K562 (cell line): ENCODE measurements at regions not wholly inside any gene's neighbourhood (a gene's known extent, or its start where the extent isn't known, plus 50 kb on each side); places are given as distances from the start of the nearest gene placed in this dataset.

Experiments used
- ATAC-seq: fragments of 200-7000 bp; cut with Tn5 transposase; 3 replicates; pipeline ENCODE4 v1.9.1; 2020; ENCODE audit warnings: moderate library complexity
- BruUV-seq: library from RNA; stranded (reverse); fragments of 400-500 nt; replicated peaks from 2 replicates; lab custom pipeline; 2021; lab: Mats Ljungman, UMichigan
- CTCF ChIA-PET: fragments of 300-600 bp; formaldehyde crosslinking; extraction: SDS; loops from one replicate; lab custom pipeline; 2021; ENCODE audit warnings: low intra/inter-chr PET ratio; lab: Yijun Ruan, JAX
- POLR2A ChIA-PET: fragments of 300-600, 350-650 bp; sonication (Branson Sonifier 250); formaldehyde crosslinking; extraction: SDS; loops from one replicate; lab custom pipeline; 2021; ENCODE audit warnings: antibody characterized with exemption, inconsistent platforms; lab: Yijun Ruan, JAX
- DNase-seq, 4 experiments: peaks; one replicate each; pipeline versions ENCODE4 v3.0.0 to v3.0.0-alpha.2; 2011 to 2018; ENCODE audit warnings: low spot score in 3 of 4, mixed read lengths in 3 of 4; ENCODE audit errors: extremely low read depth in 1 of 4
- FAIRE-seq: peaks from 2 replicates; lab custom pipeline; 2011; peaks lifted over from hg19 to GRCh38; lab: Jason Lieb, UNC
- H2AFZ ChIP-seq: 2 replicates; pipeline ENCODE4 v1.6.0; 2011; ENCODE audit warnings: low read depth, low read length, control low read depth, inconsistent platforms
- H3K27ac ChIP-seq: fragments of 200-600 bp; 3 replicates; pipeline ENCODE4 v1.8.0; 2011; ENCODE audit warnings: low read depth, mild to moderate bottlenecking, control low read depth, inconsistent platforms, low read length, moderate library complexity, mixed read lengths; ENCODE audit errors: extremely low read depth
- H3K27me3 ChIP-seq, 2 experiments: fragments of 300-600 bp in 1 of 2; 2 replicates in 1 of 2; 3 replicates in 1 of 2; pipeline versions ENCODE4 v1.6.0 to v1.8.0; 2011; ENCODE audit warnings: inconsistent platforms in 2 of 2, low read length in 2 of 2, mild to moderate bottlenecking in 1 of 2, mixed read lengths in 1 of 2, moderate library complexity in 1 of 2; ENCODE audit not compliant: control insufficient read depth in 2 of 2, insufficient read depth in 2 of 2
- H3K36me3 ChIP-seq: fragments of 300-600 bp; 3 replicates; pipeline ENCODE4 v1.8.0; 2011; ENCODE audit warnings: mild to moderate bottlenecking, low read length, inconsistent platforms; ENCODE audit not compliant: control insufficient read depth, insufficient read depth
- H3K4me1 ChIP-seq, 2 experiments: fragments of 200-600 bp in 1 of 2; replicated peaks in 1 of 2; 2 replicates in 1 of 2; 3 replicates in 1 of 2; pipeline versions ENCODE4 v1.5.1 to v1.8.0; 2011; ENCODE audit warnings: inconsistent platforms in 2 of 2, low read length in 2 of 2, mild to moderate bottlenecking in 1 of 2, mixed read lengths in 1 of 2, moderate library complexity in 1 of 2; ENCODE audit not compliant: control insufficient read depth in 2 of 2, insufficient read depth in 2 of 2
- H3K4me2 ChIP-seq: 2 replicates; pipeline ENCODE4 v1.6.1; 2011; ENCODE audit warnings: low read length, control low read depth, inconsistent platforms, mixed read lengths; ENCODE audit not compliant: insufficient read depth
- H3K4me3 ChIP-seq: fragments of 200-600 bp; sonication (generic), shearing (Covaris generic); 2 replicates; pipeline ENCODE4 v1.5.1; 2016; ENCODE audit warnings: control low read depth, inconsistent platforms
- H3K79me2 ChIP-seq: fragments of 200-600 bp; 3 replicates; pipeline ENCODE4 v1.8.0; 2011; ENCODE audit warnings: low read length, inconsistent platforms; ENCODE audit not compliant: control insufficient read depth, insufficient read depth
- H3K9ac ChIP-seq, 2 experiments: 2 replicates each; pipeline versions ENCODE4 v1.6.0 to v1.6.1; 2011; ENCODE audit warnings: low read depth in 2 of 2, low read length in 2 of 2, control low read depth in 1 of 2, inconsistent platforms in 1 of 2, mild to moderate bottlenecking in 1 of 2, mixed read lengths in 1 of 2; ENCODE audit not compliant: insufficient read depth in 1 of 2
- H3K9me1 ChIP-seq: one replicate; pipeline ENCODE4 v1.6.0; 2011; ENCODE audit warnings: inconsistent platforms, mild to moderate bottlenecking, low read length, moderate library complexity; ENCODE audit not compliant: control insufficient read depth, insufficient read depth
- H3K9me3 ChIP-seq: replicated peaks from 2 replicates; pipeline ENCODE4 v1.5.1; 2011; ENCODE audit warnings: low read depth, low read length, inconsistent platforms; ENCODE audit not compliant: control insufficient read depth, insufficient read depth
- H4K20me1 ChIP-seq: replicated peaks from 2 replicates; pipeline ENCODE4 v1.6.1; 2011; ENCODE audit warnings: low read length, inconsistent platforms, mixed read lengths; ENCODE audit not compliant: control insufficient read depth, insufficient read depth
- KLF13 ChIP-seq: fragments of 450-650 bp; IDR thresholded peaks from 2 replicates; pipeline ENCODE4 v1.6.1; 2016; ENCODE audit warnings: missing genetic modification characterization, low read depth, mild to moderate bottlenecking, missing compliant biosample characterization, moderate library complexity, borderline replicate concordance
- MAZ ChIP-seq, 2 experiments: fragments of 450-650 bp in 1 of 2; sonication (generic) in 1 of 2; formaldehyde crosslinking; IDR thresholded peaks in 1 of 2; conservative IDR thresholded peaks in 1 of 2; 2 replicates each; pipeline versions ENCODE4 v1.4.0 to v1.5.0; 2020; ENCODE audit warnings: mild to moderate bottlenecking in 1 of 2, missing genetic modification reagents in 1 of 2
- NFE2 ChIP-seq: IDR thresholded peaks from 2 replicates; pipeline ENCODE4 v1.6.1; 2014; ENCODE audit warnings: antibody characterized with exemption, low read depth
- PHF21A ChIP-seq: fragments of 450-650 bp; IDR thresholded peaks from 2 replicates; pipeline ENCODE4 v1.6.1; 2017; ENCODE audit warnings: low read depth, borderline replicate concordance
- POLR2G ChIP-seq: fragments of 200-400 bp; formaldehyde crosslinking; IDR thresholded peaks from 2 replicates; pipeline ENCODE4 v1.6.1; 2017; ENCODE audit warnings: low read depth, mild to moderate bottlenecking, antibody characterized with exemption, low read length, moderate library complexity
- XRCC5 ChIP-seq: fragments of 200-400 bp; formaldehyde crosslinking; IDR thresholded peaks from 2 replicates; pipeline ENCODE4 v1.6.1; 2017; ENCODE audit warnings: low read depth, mild to moderate bottlenecking, low read length
- ZHX1 ChIP-seq: fragments of 150-350 bp; conservative IDR thresholded peaks from 2 replicates; pipeline ENCODE4 v1.6.1; 2014; ENCODE audit warnings: low read length
- ZNF431 ChIP-seq: sonication (generic); formaldehyde crosslinking; IDR thresholded peaks from 2 replicates; pipeline ENCODE4 v1.8.0; 2022; ENCODE audit warnings: mild to moderate bottlenecking, missing genetic modification reagents
- ZNF512 ChIP-seq: IDR thresholded peaks from 2 replicates; pipeline ENCODE4 v1.6.1; 2016; ENCODE audit warnings: missing genetic modification characterization, missing compliant biosample characterization
- ZNF584 ChIP-seq: fragments of 200-800 bp; sonication (Bioruptor generic); IDR thresholded peaks from 2 replicates; pipeline ENCODE4 v1.6.1; 2016; ENCODE audit warnings: low read depth, mild to moderate bottlenecking, missing genetic modification characterization, missing compliant biosample characterization
- whole genome bisulfite sequencing: fragments of 100-300 bp; shearing (Covaris generic); methylation state at CpG from one replicate; pipeline ENCODE4 v1.1.6; 2016; ENCODE audit warnings: low coverage, mixed read lengths; ENCODE audit not compliant: insufficient coverage; ENCODE audit errors: missing lambda C conversion rate; 5-methylcytosine and 5-hydroxymethylcytosine counted together
- in situ Hi-C: fragments of 300-500 bp; cut with MboI; formaldehyde crosslinking; loops from 4 replicates; pipeline ENCODE4 v1.15.0; 2018; ENCODE audit warnings: inconsistent platforms, mixed read lengths
- intact Hi-C: fragments of 100-400 bp; cut with micrococcal nuclease; formaldehyde crosslinking; loops from 2 replicates; pipeline ENCODE4 v1.14.2; 2022
- TF ChIP-seq, protein P1 (sequence below): fragments of 450-650 bp; IDR thresholded peaks from 2 replicates; pipeline ENCODE4 v1.6.1; 2016; ENCODE audit warnings: missing biosample characterization, missing genetic modification characterization

- 21% methylated on average over 2 of the region's 2 CpGs for WGBS
- Histone ChIP-seq H3K79me2 (no peaks in the 10 kb centered on the region), H3K4me1 (peaks cover 0 to 6% of the 10 kb centered on the region in 2 experiments; a peak in 1 of 5 replicates), H3K9me1 (no peaks in the 10 kb centered on the region), H3K27me3 (no peaks in the 10 kb centered on the region; a peak in 1 of 5 replicates), H4K20me1 (no peaks in the 10 kb centered on the region), H3K9me3 (no peaks in the 10 kb centered on the region), H3K36me3 (no peaks in the 10 kb centered on the region), H3K4me2 (no peak overlapping the region), H3K4me3 (no peak overlapping the region), H2AFZ (no peak overlapping the region), H3K27ac (no peak overlapping the region), H3K9ac (no peak overlapping the region)
- CTCF ChIA-PET: no interaction called here
- DNase-seq (no peak), FAIRE-seq (no peak), ATAC-seq (no peak)
- in situ Hi-C loops: no loop called here
- BruUV-seq: no TSS peak
- intact Hi-C loops: no loop called here
- POLR2A ChIA-PET: no interaction called here
- TF ChIP-seq ZHX1: no peak
Measured at GRCh38 chr2:217051416-217051815, 191.6 kb upstream of the TNP1 start.

DNA sequence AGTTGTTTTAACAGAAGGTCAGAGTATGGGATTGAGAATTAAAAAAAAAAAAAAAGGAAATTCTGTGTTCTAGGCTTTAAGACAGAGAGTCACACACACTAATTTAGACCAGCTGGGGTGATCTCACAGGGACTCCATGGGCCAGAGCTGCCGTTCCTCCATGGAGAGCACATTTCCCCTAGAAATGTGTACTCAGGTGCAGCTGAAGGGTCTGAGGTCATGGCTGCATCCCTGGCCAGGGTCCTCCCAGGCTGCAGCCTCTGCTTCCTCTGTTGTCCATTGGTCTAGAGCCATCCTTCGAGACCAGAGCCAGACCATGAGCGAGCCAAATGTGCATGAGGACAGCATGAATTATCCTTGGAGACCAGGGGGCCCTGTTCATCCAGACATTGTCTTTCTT, 190.1 kb upstream of the TNP1 start:
- ChIA-PET POLR2A (no interaction called here), CTCF (no interaction called here)
- Histone ChIP-seq H4K20me1 (no peaks in the 10 kb centered on the region), H3K36me3 (no peaks in the 10 kb centered on the region), H3K9me3 (no peaks in the 10 kb centered on the region), H3K9ac (peak overlapping the region in 1 of 2 experiments; percentile 35; a peak in 1 of 4 replicates), H3K27me3 (no peaks in the 10 kb centered on the region; a peak in 1 of 5 replicates), H3K4me3 (no peak overlapping the region), H3K79me2 (no peaks in the 10 kb centered on the region), H2AFZ (no peak overlapping the region), H3K4me2 (no peak overlapping the region), H3K27ac (no peak overlapping the region), H3K9me1 (no peaks in the 10 kb centered on the region), H3K4me1 (peaks cover 0 to 6% of the 10 kb centered on the region in 2 experiments; a peak in 1 of 5 replicates)
- intact Hi-C loops: no loop called here
- DNase-seq (no peak), FAIRE-seq (no peak), ATAC-seq (no peak)
- WGBS: 22% methylated on average over 3 of the region's 3 CpGs
- no TSS peak for BruUV-seq
- in situ Hi-C loops: no loop called here
- TF ChIP-seq MAZ (CRISPR knock-in tag; conservative IDR thresholded peaks at IDR 0.05 in 1 of 2, IDR thresholded peaks at IDR 0.05 in 1 of 2) (no peak), POLR2G (no peak), ZNF584 (CRISPR knock-in tag) (no peak), ZNF512 (tag) (no peak), XRCC5 (no peak), ZNF431 (no peak), NFE2 (no peak), PHF21A (no peak), KLF13 (no peak)
- TF ChIP-seq, protein P1, sequence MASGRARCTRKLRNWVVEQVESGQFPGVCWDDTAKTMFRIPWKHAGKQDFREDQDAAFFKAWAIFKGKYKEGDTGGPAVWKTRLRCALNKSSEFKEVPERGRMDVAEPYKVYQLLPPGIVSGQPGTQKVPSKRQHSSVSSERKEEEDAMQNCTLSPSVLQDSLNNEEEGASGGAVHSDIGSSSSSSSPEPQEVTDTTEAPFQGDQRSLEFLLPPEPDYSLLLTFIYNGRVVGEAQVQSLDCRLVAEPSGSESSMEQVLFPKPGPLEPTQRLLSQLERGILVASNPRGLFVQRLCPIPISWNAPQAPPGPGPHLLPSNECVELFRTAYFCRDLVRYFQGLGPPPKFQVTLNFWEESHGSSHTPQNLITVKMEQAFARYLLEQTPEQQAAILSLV: no peak
